NT2/D1 (cell line): ENCODE measurements at regions not wholly inside any gene's neighbourhood (a gene's known extent, or its start where the extent isn't known, plus 50 kb on each side); places are given as distances from the start of the nearest gene placed in this dataset.

ENCODE experiments used
- DNase-seq: peaks from one replicate; pipeline ENCODE4 v3.0.0-alpha.2; 2011; ENCODE audit warnings: low read depth, low spot score
- H3K27me3 ChIP-seq: 2 replicates; pipeline ENCODE4 v1.6.0; 2011; ENCODE audit warnings: mild to moderate bottlenecking; ENCODE audit not compliant: insufficient read length, insufficient read depth
- H3K36me3 ChIP-seq: 2 replicates; pipeline ENCODE4 v1.6.1; 2011; ENCODE audit warnings: mild to moderate bottlenecking, low read length, mixed read lengths; ENCODE audit not compliant: insufficient read depth, insufficient read length
- H3K4me1 ChIP-seq: 2 replicates; pipeline ENCODE4 v1.5.1; 2011; ENCODE audit not compliant: insufficient read depth, insufficient read length
- H3K4me3 ChIP-seq: 2 replicates; pipeline ENCODE4 v1.5.1; 2011; ENCODE audit warnings: low read depth; ENCODE audit not compliant: insufficient read length
- H3K9ac ChIP-seq: 2 replicates; pipeline ENCODE4 v1.6.0; 2011; ENCODE audit warnings: low read depth; ENCODE audit not compliant: insufficient read length
- H3K9me3 ChIP-seq: 2 replicates; pipeline ENCODE4 v1.5.1; 2011; ENCODE audit warnings: mild to moderate bottlenecking, low read length; ENCODE audit not compliant: insufficient read depth
- SUZ12 ChIP-seq: IDR thresholded peaks from 2 replicates; pipeline ENCODE4 v1.6.1; 2011; ENCODE audit not compliant: insufficient read length, insufficient read depth; ENCODE audit errors: extremely low read depth
- YY1 ChIP-seq: IDR thresholded peaks from 2 replicates; pipeline ENCODE4 v1.6.1; 2011; ENCODE audit not compliant: insufficient read length, insufficient read depth
- ZNF274 ChIP-seq: IDR thresholded peaks from 2 replicates; pipeline ENCODE4 v1.6.1; 2011; ENCODE audit warnings: mild to moderate bottlenecking, low read depth, low read length

- Histone ChIP-seq H3K9me3 (no peaks in the 10 kb centered on the region), H3K36me3 (no peaks in the 10 kb centered on the region), H3K27me3 (no peaks in the 10 kb centered on the region), H3K4me1 (no peaks in the 10 kb centered on the region), H3K9ac (no peak overlapping the region), H3K4me3 (no peak overlapping the region)
- TF ChIP-seq SUZ12: no peak
- no peak for TF ChIP-seq YY1
- TF ChIP-seq ZNF274: no peak
- DNase-seq: no peak
Measured at GRCh38 chr2:451495-451894, 163.6 kb upstream of the ALKAL2 start.

DNA sequence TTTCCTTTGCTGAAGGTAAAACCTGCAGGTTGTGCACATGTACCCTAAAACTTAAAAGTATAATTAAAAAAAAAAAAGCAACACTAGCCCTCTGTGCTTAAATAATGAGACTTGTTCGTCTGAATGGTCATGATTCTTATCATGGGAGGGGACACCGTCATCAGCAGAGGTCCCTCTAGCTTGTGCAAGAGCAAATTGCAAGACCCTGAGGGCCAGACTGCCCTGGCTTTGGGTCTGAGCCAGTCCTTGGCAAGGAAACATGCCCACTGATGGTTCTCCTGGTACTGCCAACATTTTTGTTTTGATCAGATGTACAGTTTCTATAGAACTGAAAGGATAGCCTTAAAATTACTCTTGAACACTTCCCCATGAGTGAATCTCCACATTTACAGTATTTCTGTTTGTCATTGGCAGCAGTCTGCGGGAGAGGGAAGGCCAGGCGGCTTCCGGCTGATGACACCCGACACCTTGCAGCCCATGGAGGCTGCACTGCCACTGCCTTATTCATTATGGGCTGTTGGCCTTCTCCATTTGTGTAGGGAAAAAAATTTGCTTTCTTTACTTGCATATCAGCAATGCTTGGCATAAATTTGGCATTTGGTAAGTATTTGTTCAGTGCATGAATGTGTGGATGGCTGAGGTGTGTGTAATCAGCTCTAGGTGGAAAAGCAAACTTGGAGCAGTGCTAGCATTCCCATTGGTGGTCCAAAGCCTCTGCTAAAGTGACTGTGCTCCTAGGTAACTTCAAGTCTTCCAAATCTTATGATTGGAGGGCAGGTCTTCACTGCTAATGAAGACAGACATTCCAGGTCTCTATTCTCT lies 161.6 kb upstream of the ALKAL2 start:
- TF ChIP-seq YY1 (no peak), SUZ12 (no peak), ZNF274 (no peak)
- Histone ChIP-seq H3K9me3 (no peaks in the 10 kb centered on the region), H3K4me3 (no peak overlapping the region), H3K27me3 (no peaks in the 10 kb centered on the region), H3K9ac (no peak overlapping the region), H3K4me1 (no peaks in the 10 kb centered on the region), H3K36me3 (no peaks in the 10 kb centered on the region)
- no peak for DNase-seq

DNA sequence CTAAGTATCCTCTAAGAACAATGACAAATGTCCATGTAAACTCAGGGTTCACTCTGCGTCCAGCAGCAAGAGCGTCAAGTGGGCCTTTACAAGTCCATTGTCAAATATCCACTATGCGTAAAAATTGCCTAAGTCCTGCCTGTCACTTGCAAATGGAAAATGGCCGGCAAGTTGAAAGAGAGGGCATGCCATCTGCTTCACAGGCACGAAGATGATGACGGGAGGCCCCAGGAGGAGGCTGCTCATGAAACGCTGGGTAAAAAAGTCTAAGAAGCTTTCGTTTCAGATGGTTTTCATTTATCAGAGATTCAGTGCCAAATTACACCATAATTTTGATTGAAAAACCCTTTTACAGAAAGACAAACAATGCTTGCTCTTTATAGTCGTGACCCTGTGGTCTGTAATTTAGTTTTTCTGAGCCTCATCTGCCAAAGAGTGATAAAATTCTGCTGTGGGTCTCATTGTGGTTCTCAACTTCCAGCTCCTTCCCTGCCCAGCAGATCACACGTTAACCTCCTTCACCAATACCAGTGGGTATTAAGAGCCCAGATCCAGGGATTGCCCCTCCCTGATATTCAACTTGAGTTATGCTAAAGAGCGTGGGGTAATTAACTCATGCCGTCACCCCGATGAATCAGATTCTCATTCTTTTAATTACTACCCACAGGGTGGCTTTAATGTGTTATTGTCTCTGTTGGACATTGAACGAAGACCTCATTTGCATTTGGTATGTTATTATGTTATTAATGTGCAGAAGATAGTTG lies 160.2 kb upstream of the ALKAL2 start:
- Histone ChIP-seq H3K27me3 (no peaks in the 10 kb centered on the region), H3K4me1 (no peaks in the 10 kb centered on the region), H3K36me3 (no peaks in the 10 kb centered on the region), H3K9ac (no peak overlapping the region), H3K9me3 (no peaks in the 10 kb centered on the region), H3K4me3 (no peak overlapping the region)
- TF ChIP-seq ZNF274 (no peak), YY1 (no peak), SUZ12 (no peak)
- no peak for DNase-seq

- H3K4me1 ChIP-seq: no peaks in the 10 kb centered on the region
- TF ChIP-seq SUZ12 (no peak), YY1 (no peak), ZNF274 (no peak)
- no peak overlapping the region for H3K4me3 ChIP-seq
Measured at GRCh38 chr2:446963-447530, 159.2 kb upstream of the ALKAL2 start.

GRCh38 chr2:446303-446874 lies 158.5 kb upstream of the ALKAL2 start:
- Histone ChIP-seq H3K27me3 (no peaks in the 10 kb centered on the region), H3K4me3 (no peak overlapping the region), H3K4me1 (no peaks in the 10 kb centered on the region), H3K9ac (no peak overlapping the region), H3K36me3 (no peaks in the 10 kb centered on the region), H3K9me3 (no peaks in the 10 kb centered on the region)
- no peak for DNase-seq
- TF ChIP-seq YY1 (no peak), SUZ12 (no peak), ZNF274 (no peak)

More at GRCh38 chr2:446963-447530, 159.2 kb upstream of the ALKAL2 start:
- no peak for DNase-seq
- no peaks in the 10 kb centered on the region for H3K9me3 ChIP-seq
- no peaks in the 10 kb centered on the region for H3K27me3 ChIP-seq
- no peaks in the 10 kb centered on the region for H3K36me3 ChIP-seq
- no peak overlapping the region for H3K9ac ChIP-seq

DNA sequence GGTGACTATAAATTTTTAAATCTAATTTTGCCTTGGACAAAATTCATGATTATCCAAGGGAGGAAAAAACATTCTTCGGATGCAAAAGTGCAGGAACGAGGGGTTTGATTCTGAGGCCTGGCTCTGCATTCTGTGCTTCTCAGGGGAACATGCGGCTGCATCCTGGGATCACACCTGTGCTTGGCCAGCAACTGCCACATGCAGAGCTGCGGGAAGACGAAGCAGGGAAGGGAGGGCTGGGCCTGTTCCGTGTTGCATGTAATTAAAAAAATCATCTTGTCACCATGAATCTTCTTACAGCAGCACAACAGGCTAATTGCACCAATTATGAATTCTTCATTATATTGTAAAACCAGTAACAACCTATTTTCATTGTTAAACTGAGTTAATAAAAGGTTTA lies 158.0 kb upstream of the ALKAL2 start:
- TF ChIP-seq YY1 (no peak), ZNF274 (no peak), SUZ12 (no peak)
- Histone ChIP-seq H3K36me3 (no peaks in the 10 kb centered on the region), H3K4me1 (no peaks in the 10 kb centered on the region), H3K4me3 (no peak overlapping the region), H3K9ac (no peak overlapping the region), H3K9me3 (no peaks in the 10 kb centered on the region), H3K27me3 (no peaks in the 10 kb centered on the region)
- no peak for DNase-seq

- H3K4me3 ChIP-seq: no peak overlapping the region
Measured at GRCh38 chr2:444937-445884, 157.3 kb upstream of the ALKAL2 start.

More at GRCh38 chr2:444937-445884, 157.3 kb upstream of the ALKAL2 start:
- no peak for DNase-seq
- no peak overlapping the region for H3K9ac ChIP-seq
- TF ChIP-seq YY1 (no peak), SUZ12 (no peak), ZNF274 (no peak)
- H3K27me3 ChIP-seq: no peaks in the 10 kb centered on the region
- H3K36me3 ChIP-seq: no peaks in the 10 kb centered on the region
- H3K4me1 ChIP-seq: no peaks in the 10 kb centered on the region
- no peaks in the 10 kb centered on the region for H3K9me3 ChIP-seq
